Kidney glomerular epithelial cell (primary cell): ENCODE measurements at regions not wholly inside any gene's neighbourhood (a gene's known extent, or its start where the extent isn't known, plus 50 kb on each side); places are given as distances from the start of the nearest gene placed in this dataset.
"Not testable (repeated sequence)": the region's sequence is repeated elsewhere in the genome, so short reads cannot be mapped to it uniquely, and the experiment has no call there.

ENCODE experiments used
- DNase-seq: peaks from one replicate; lab custom pipeline; 2025; lab: John Stamatoyannopoulos, UW

GRCh38 chrX:125089761-125090445 lies 229.8 kb upstream of the TEX13C start:
- no peak for DNase-seq

- DNase-seq, result no peak
These were observed 225.8 kb upstream of the TEX13C start for GRCh38 chrX:125093852-125094251.

GRCh38 chrX:125094901-125095300 lies 224.8 kb upstream of the TEX13C start:
- DNase-seq, result no peak

- no peak for DNase-seq
These were observed 223.2 kb upstream of the TEX13C start for GRCh38 chrX:125096469-125096868.

DNA sequence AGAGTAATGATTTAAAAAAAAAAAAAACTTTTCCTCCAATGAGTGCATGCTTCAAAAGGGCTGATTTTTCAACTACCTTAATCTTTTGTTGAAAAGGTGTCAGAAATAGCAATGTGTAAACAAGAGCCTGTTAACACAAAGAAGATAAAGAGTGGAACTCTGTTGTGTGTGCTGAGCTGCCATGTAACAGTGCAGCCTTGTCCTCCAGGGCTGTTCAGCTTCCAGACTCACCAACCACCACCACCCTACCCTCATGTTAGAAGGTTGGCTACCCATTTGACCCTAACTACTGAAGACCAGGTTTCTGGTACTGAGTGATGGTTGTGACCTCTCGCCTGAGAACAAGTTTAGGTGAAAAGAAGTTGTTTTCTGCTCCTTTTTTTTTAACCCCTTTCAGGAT lies 222.8 kb upstream of the TEX13C start:
- no peak for DNase-seq

DNA sequence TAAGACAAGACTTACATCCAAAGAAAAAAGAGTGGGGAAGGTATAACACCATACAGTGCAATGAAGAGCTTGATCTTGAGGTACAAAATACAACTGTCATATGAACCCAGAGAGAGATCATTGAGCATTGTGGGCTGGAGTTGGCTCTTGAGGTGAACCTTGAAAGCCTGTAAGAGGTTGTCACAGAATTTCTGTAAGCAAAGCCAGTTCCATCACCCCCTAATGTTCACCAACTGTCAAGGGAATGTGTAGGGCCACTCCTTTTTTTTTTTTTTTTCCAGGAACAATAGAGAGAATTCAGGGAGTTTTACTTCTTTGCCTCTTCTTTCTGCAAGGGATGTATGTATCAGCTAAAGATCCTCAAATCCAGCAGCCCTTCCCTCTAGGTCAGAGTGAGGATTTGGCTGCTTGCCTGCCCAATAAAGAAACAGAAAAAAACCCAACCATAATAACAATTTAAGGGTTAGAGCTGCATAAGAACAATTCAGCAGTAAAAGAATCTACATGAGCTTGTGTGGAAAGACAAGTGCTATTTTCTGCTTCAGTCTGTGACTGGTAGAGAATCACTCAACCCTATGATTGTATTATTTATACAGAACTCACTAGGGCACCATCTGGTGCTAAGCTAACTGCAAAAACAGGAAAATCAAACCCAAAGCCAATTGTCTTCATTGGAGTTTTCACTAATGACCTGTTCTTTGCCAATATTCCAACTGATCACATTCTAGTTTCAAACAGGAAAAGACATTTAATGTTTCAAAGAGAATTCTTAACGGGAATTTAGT lies 217.5 kb upstream of the TEX13C start:
- DNase-seq, result no peak

DNA sequence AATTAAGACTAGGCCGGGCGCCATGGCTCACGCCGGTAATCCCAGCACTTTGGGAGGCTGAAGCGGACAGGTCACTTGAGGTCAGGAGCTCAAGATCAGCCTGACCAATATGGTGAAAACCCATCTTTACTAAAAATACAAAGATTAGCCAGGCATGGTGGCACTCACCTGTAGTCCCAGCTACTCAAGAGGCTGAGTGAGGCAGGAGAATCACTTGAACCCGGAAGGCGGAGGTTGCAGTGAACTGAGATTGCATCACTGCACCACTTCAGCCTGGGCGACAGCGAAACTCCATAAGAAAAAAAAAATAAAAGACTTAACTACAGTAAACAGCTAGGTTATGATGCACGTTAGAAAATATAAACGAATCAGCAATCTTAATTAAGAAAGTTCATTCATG lies 216.0 kb upstream of the TEX13C start:
- DNase-seq, result no peak

- no peak for DNase-seq
These were observed 210.8 kb upstream of the TEX13C start for GRCh38 chrX:125108921-125109320.

DNA sequence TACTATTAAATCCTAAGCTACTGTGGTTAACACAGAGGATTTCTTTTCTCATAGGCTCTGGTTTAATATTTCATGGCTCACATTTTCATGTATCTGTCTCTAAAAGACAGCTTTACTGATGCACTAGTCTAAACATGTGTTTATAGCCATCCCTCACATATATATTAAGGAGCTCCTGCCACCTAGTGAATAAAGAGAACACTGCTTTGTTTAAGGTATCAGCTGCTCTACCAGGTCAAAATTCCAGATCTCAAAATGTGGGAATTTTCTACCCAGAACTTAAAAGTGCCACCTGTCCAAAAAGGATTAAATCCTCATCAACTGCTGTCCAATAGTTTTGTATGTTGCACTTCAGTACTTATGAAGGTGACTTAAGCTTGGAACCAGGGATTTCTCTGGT lies 188.5 kb upstream of the TEX13C start:
- DNase-seq, result no peak

DNA sequence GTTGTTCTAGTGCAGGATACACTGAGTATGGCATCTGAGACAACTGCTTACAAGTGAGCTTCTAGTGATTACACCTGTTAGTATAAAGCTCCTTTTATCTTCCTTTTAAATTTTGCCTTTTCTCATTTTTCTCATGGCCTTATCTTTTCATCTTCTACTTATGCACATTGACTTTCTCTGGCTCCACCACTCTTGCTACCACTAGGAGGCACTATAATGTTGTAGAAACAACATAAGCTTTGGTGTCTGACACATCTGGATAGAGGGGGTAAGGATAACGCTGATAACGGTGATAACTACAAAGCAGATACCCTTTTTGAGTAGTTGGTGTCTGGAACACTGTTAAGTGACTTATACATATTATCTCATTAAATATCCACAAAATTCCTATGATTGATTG lies 187.4 kb upstream of the TEX13C start:
- DNase-seq, result peak; percentile 15

- DNase-seq, result no peak
These were observed 182.2 kb upstream of the TEX13C start for GRCh38 chrX:125137521-125137920.

DNA sequence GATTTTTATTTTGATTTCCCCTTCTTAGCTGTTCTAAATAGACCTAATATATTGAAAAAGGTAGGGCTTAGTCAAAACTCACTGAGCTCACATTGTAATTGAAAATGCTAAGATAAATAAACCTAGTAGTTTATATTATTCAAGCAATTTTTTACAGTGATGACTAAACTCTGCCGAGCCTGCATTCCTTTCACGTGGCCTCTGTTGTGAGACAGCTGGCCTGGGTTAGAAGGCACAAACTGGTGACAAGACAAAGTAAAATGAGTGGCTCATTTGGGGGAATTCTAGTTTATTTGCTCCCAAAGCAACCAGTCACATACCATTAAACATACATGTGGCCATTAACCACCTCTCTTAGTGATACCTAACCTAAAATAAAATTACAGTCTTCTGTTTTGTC lies 169.4 kb upstream of the TEX13C start:
- DNase-seq, result no peak

DNA sequence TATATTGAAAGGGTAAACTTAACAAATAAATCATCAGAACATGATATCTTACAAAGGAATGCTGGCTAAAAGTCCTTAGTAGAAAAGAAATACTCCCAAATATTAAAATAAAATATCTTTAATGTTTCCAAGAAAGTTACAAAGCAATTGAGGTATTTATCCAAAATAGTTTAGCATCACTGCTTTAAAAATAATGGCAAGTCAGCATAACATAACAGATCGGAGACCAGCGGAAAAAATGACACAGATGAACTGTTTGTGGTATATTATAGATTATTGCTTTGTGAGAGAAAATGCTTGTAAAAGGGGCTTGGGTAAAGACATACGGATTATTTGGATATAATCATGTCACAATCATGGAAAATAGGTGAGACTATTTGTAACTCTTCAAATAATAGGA lies 168.5 kb upstream of the TEX13C start:
- DNase-seq, result no peak

GRCh38 chrX:125152011-125152410 lies 167.7 kb upstream of the TEX13C start:
- DNase-seq, result no peak

GRCh38 chrX:125153621-125154020 lies 166.1 kb upstream of the TEX13C start:
- no peak for DNase-seq

DNA sequence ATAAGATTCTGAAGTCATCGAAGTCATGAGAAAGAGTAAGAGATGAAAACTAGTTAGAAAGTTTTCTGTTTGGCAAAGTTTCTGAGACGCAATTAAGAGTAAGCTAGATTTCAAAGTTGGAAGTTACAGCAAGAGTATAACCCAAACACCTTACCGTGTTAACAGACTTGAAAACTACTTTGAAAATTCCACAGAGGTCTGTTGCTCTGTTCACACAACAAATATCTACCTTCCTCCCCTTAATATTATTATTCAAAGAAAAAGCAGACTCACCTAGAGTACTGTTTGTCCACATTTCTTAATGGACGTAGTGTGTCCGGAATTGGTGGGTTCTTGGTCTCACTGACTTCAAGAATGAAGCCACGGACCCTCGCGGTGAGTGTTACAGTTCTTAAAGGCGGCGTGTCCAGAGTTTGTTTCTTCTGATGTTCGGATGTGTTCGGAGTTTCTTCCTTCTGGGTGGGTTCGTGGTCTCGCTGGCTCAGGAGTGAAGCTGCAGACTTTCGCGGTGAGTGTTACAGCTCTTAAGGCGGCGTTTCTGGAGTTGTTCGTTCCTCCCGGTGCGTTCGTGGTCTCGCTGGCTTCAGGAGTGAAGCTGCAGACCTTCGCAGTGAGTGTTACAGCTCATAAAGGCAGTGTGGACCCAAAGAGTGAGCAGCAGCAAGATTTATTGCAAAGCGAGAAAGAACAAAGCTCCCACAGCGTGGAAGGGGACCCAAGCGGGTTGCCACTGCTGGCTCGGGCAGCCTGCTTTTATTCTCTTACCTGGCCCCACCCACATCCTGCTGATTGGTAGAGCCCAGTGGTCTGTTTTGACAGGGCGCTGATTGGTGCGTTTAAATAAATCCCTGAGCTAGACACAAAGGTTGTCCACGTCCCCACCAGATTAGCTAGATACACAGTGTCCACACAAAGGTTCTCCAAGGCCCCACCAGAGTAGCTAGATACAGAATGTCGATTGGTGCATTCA lies 165.1 kb upstream of the TEX13C start:
- DNase-seq, result not testable (repeated sequence)

DNA sequence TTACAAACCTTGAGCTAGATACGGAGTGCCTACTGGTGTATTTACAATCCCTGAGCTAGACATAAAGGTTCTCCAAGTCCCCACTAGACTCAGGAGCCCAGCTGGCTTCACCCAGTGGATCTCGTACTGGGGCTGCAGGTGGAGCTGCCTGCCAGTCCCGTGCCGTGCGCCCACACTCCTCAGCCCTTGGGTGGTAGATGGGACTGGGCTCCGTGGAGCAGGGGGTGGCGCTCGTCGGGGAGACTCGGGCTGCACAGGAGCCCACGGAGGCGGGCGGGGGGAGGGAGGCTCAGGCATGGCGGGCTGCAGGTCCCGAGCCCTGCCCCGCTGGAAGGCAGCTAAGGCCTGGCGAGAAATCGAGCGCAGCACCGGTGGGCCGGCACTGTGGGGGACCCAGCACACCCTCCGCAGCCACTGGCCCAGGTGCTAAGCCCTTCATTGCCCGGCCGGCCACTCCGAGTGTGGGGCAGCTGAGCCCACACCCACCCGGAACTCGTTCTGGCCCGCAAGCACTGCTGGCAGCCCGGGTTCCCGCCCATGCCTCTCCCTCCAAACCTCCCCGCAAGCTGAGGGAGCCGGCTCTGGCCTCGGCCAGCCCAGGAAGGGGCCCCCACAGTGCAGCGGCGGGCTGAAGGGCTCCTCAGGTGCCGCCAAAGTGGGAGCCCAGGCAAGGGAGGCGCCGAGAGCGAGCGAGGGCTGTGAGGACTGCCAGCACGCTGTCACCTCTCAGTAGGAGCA lies 164.2 kb upstream of the TEX13C start:
- DNase-seq, result not testable (repeated sequence)

DNA sequence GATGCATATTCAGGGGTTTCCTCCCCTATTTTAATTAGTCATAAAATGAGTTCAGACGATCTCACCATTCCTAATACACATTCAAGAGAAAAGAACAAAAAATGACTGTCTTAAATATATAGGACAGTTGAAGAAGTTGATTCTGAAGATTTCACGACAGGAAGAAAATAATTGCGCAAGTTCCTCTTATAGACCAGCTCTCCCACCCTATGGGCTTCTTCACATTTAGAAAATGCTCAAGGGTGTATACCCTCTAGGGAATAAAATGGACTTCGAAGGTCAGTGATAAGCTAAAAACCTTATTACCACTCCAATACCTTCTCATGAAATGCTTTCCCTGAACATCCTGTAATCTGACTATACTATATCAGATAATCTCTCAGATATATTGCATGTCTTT lies 149.2 kb upstream of the TEX13C start:
- DNase-seq, result no peak

DNA sequence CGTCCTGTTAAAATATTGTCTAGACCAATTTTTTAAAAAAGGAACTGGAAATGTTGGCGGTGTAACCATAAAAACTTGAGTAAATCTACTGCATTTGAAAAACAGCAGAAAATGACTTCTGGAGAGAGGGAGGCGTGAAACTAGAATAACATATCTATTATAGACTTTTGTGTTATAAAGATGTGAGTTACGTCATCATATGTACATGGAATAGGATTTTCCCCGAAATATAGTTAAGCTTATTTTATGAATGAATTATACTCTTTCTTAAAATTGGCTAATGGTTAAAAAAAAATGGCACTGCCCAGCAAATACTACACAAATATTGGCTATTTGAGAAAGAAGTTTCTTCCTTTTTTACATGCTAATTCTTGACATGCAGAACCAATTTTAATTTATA lies 147.1 kb upstream of the TEX13C start:
- no peak for DNase-seq

GRCh38 chrX:125175991-125176584 lies 143.6 kb upstream of the TEX13C start:
- DNase-seq, result no peak

- DNase-seq, result no peak
These were observed 125.8 kb upstream of the TEX13C start for GRCh38 chrX:125193921-125194320.
